DMS 273 treated with DMSO at 0.1 percent for 48 hours (cell line): ENCODE measurements at regions not wholly inside any gene's neighbourhood (a gene's known extent, or its start where the extent isn't known, plus 50 kb on each side); places are given as distances from the start of the nearest gene placed in this dataset.
"Not testable (repeated sequence)": the region's sequence is repeated elsewhere in the genome, so short reads cannot be mapped to it uniquely, and the experiment has no call there.

Experiments
- DNase-seq: peaks from one replicate; lab custom pipeline; 2025; lab: John Stamatoyannopoulos, UW

- DNase-seq, result no peak
These were observed 759.5 kb downstream of the RNF144A start for GRCh38 chr2:7676714-7677113.

- no peak for DNase-seq
These were observed 764.8 kb downstream of the RNF144A start for GRCh38 chr2:7681881-7682461.

GRCh38 chr2:7683196-7683595, 766.0 kb downstream of the RNF144A start:
- DNase-seq, result no peak

- DNase-seq, result no peak
These were observed 766.5 kb downstream of the RNF144A start for GRCh38 chr2:7683708-7684107.

- no peak for DNase-seq
These were observed 768.3 kb downstream of the RNF144A start for GRCh38 chr2:7685342-7686015.

- DNase-seq, result no peak
These were observed 768.8 kb downstream of the RNF144A start for GRCh38 chr2:7686016-7686385.

GRCh38 chr2:7691961-7692656, 774.9 kb downstream of the RNF144A start:
- DNase-seq, result no peak

- DNase-seq, result peak; percentile 5
These were observed 775.5 kb downstream of the RNF144A start for GRCh38 chr2:7692657-7693161.

GRCh38 chr2:7693246-7694075, 776.2 kb downstream of the RNF144A start:
- DNase-seq, result no peak

- no peak for DNase-seq
These were observed 777.1 kb downstream of the RNF144A start for GRCh38 chr2:7694076-7694985.

GRCh38 chr2:7696556-7696955, 779.3 kb downstream of the RNF144A start:
- DNase-seq, result not testable (repeated sequence)

GRCh38 chr2:7697052-7697451, 779.8 kb downstream of the RNF144A start:
- DNase-seq, result no peak

- no peak for DNase-seq
These were observed 784.6 kb downstream of the RNF144A start for GRCh38 chr2:7701791-7702190.

GRCh38 chr2:7703048-7703447, 785.8 kb downstream of the RNF144A start:
- no peak for DNase-seq

- no peak for DNase-seq
These were observed 786.4 kb downstream of the RNF144A start for GRCh38 chr2:7703543-7704144.

GRCh38 chr2:7704296-7704865, 787.2 kb downstream of the RNF144A start:
- no peak for DNase-seq

- no peak for DNase-seq
These were observed 789.6 kb downstream of the RNF144A start for GRCh38 chr2:7706791-7707190.

GRCh38 chr2:7707723-7708122, 790.5 kb downstream of the RNF144A start:
- no peak for DNase-seq

GRCh38 chr2:7709907-7710306, 792.7 kb downstream of the RNF144A start:
- no peak for DNase-seq

GRCh38 chr2:7711167-7711566, 794.0 kb downstream of the RNF144A start:
- no peak for DNase-seq
